HUDEP-2 (cell line): ENCODE measurements at regions not wholly inside any gene's neighbourhood (a gene's known extent, or its start where the extent isn't known, plus 50 kb on each side); places are given as distances from the start of the nearest gene placed in this dataset.

ENCODE experiments used
- DNase-seq, 76 experiments: peaks; one replicate each; lab custom pipeline; 2025; ENCODE audit not compliant: unreplicated experiment in 76 of 76; lab: John Stamatoyannopoulos, UW

- DNase-seq, result no peak
Measured at GRCh38 chr16:7185689-7186088, 147.0 kb upstream of the RBFOX1 start.

DNA sequence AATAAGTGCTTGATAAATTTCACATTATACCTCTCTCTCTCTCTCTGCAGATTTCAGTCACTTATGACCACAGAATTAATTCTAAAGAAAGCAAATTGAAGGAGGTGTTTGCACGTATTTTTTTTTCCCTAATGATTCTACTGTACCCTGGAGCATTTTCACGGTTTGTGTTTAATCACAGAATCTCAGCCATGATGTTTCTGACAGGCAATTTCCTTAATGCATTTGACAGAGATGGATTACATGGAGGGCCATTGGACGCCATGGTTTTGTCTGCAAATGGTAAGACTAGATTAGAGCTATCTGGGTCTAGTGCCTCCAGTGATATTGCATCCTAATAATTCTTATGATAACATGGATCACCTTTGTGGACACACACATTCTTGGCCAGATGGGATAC, 147.5 kb upstream of the RBFOX1 start:
- no peak for DNase-seq

GRCh38 chr16:7183768-7184167, 148.9 kb upstream of the RBFOX1 start:
- no peak for DNase-seq

DNA sequence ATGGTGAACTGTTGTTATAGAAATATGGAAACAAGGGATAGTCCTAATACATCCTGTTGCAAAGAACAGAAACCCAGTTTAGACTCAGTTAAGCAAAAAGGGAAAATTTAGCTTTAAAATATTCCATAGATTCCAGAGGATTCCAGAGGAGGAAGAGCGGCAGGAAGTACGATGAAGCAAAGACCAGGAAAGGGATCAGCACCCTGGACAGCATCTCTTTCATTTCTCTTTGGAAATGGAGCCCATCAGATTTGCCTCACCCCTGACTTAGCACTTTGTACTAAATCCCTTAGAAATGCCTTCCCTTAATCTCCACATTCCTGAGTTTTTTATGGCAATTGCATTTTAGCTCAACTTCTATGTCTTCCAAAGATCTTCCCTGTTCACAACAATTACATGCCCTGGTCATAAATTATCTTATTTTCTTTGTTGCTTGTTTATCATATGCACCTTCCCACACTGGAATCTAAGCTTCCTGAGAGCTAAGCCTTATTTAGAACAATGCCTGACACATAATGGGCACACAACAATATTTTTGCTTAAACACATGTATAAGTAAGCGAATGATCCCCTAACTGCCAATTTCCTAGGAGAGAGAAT, 150.0 kb upstream of the RBFOX1 start:
- no peak for DNase-seq

GRCh38 chr16:7177875-7178274, 154.8 kb upstream of the RBFOX1 start:
- no peak for DNase-seq

DNA sequence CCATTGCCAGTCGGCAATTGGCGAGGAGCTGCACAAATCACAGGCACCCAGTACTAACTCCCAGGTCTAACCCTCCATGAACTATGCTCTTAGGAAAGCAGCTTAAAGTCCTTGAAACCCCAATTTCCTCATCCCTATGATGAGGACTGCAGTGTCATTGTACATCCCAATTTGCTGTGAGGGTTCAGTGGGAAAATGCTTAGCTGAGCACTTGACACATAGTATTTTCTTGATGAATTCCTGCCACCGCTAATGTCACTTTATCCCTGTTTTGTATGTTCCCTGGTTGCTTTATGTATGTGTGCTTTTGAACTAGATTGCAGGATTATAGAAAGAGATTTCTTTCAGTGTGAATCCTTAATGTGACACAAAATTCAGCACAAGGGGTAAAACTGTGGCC, 161.5 kb upstream of the RBFOX1 start:
- no peak for DNase-seq

DNA sequence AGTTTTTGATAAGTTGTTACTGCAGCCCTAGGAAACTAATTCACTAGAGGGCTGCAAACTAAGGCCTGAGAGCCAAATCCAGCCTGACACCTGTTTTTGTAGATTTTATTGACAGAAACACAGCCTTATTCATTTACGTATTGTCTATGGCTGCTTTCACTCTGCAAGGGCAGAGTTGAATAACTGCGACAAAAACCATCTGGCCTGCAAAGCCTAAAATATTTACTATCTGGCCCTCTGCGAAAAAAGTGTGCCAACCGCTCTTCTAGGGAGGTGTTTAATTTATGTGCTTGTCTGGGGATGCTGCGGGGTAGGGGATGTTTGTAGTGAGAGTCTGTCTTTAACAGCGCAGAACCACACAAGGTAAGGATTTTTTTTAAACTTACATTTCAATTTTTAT, 165.0 kb upstream of the RBFOX1 start:
- DNase-seq, result no peak

DNA sequence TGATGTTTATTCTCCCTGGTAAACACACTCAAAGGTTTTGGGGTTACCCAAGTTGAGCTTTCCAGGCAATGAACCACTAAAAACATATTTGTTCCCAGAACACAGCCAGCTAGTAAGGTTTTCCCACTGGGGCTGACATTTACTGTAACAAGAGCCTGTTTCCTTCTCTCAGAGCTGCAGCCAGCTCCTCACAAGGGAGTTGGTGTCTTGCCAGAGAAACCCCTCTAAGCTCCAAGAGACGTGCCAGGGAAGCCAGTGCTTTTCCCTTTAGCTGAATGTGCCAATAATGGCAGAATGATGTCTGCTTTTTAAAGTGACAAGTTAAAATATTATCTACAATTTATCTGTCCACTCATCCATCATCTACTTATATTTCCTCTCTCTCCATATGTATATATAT, 170.8 kb upstream of the RBFOX1 start:
- DNase-seq, result no peak

DNA sequence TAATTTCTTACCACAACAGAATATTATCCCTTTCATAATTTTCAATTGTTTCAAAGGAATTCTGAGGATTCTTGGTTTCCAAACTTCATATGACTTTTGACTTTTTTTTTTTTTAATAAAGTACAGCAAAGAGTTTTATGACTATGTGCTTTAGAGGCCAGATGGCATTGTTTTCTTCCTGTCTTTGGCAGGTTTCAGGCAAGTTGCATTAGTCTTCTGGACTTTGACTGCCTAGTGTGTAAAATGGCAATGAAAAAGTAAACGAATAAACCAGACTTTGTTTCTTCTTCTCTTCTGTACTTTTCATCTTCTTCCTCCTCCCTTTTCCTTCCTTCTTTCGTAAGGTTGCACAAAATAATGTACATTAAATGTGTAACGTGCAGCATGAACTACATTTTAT, 172.6 kb upstream of the RBFOX1 start:
- DNase-seq, result no peak

DNA sequence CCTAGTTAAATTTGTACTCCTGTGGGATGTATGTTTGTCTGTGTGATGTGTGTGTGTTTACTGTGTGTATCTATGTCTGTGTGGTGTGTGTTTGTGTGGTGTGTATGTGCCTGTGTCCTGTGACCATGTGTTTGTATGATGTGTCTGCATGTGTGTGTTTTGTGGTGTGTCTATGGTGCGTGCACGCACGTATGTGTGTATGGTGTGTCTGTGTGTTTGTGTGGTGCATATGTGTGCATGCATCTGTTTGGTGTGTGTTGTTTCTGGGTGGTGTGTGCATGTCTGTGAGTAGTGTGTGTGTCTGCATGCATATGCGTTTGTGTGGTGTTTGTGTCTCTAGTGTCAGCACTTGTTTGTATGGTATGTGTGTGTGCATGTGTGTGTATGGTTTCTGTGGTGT, 174.2 kb upstream of the RBFOX1 start:
- no peak for DNase-seq

- DNase-seq, result no peak
Measured at GRCh38 chr16:7150230-7150629, 182.4 kb upstream of the RBFOX1 start.

- DNase-seq, result no peak
Measured at GRCh38 chr16:7148606-7149005, 184.0 kb upstream of the RBFOX1 start.

- DNase-seq, result no peak
Measured at GRCh38 chr16:7140899-7141298, 191.7 kb upstream of the RBFOX1 start.

DNA sequence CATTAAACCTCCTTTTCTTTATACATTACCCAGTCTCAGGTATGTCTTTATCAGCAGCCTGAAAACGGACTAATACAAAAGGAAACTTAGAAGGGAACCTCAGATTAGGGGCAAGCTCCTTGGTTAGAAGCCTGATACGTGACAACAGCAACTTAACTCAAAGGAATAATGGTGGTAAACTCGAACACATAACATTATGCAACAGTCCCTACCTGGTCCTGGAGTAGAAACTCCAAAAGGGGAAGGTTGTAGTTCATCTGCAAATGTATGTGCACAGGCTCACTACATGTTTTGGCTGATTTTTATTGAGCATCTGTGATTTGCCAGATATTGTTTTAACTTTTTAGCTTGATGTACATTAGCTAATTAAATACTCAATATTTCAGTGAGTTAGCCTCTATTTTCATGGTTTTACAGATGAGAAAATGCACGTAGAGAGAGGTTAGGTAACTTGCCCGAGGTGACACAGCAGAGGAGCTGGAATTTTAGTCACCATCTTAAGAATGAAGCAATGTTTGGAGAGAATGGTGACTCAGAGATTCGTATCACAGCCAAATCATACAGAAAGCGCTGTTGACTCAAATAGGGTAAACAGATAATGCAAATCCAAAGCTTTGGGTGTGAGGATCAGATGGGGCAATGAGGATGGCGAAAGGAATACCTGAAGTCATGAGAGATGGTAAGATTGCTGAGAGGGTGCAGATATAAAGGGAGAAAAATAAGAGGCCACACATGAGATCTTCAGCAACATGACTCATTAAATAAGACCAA, 194.9 kb upstream of the RBFOX1 start:
- DNase-seq, result no peak

- DNase-seq, result no peak
Measured at GRCh38 chr16:7132465-7132864, 200.2 kb upstream of the RBFOX1 start.

DNA sequence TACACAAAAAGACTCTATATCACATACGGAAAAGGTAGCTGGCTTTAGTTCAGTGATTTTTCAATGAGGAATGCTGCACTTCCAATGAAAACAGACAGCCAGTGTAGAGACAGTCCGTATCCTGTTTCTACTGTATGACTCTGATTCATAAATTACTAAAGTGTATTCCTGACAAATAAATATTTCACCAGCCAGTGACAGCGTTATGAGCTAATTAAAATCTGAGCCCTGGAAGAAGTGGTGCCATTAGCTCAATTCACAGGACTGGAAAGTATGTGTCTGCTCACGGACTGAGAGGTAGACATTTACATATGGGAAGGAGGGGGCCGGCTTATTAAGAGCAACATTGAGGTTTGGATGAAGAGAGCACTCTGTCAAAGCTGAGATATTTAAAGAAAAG, 207.9 kb upstream of the RBFOX1 start:
- no peak for DNase-seq

DNA sequence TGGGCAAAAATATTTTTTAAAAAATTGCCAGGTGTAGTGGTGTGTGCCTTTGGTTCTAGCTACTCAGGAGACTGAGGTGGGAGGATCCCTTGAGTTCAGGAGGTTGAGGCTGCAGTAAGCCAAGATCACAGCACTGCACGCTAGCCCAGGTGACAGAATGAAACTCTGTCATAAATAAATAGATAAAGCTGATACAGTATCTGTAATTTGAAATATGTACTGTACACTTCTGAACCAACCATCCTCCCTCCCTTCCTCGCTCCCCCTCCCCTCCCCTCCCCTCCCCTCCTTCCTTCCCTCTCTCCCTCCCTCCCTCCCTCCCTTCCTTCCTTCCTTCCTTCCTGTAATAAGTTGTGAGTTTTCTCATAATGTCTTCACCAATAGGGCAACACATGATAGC, 208.4 kb upstream of the RBFOX1 start:
- DNase-seq, result no peak

DNA sequence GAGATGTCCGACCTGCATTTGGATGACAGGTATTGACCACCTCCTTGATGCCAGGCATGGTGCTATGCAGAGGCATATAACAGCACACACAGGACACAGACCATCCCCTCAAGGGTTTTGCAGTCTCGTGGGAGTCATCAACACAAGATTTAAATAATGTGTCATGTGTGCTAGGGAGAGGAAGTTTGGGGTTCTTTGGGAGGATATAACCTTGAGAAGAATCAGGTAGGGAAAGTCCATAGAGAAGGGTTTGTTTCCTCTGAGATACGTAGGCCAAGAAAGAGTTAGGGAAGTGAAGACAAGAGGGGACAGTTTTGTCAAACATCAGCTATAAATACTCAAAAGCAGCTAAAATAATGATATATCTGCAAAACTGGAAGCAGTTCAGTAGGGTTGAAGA, 215.9 kb upstream of the RBFOX1 start:
- DNase-seq, result no peak

DNA sequence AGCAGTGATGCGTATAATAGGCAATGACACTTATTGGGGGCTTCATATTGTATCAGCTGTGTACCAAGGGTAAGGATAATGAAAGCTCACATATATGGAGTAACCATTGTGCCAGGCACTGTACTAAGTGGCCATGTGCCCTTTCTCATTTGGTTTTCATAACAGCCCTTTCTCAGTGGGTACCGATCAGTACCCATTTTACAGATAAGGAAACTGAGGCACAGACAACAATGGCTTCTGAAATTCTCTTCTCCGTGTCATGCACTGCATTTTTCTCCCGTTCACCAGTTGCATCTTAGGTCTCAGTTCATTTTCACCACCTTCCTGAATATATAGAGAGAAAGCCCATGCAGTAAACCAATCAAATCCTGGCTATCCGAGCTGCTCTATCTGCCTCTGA, 216.7 kb upstream of the RBFOX1 start:
- no peak for DNase-seq

DNA sequence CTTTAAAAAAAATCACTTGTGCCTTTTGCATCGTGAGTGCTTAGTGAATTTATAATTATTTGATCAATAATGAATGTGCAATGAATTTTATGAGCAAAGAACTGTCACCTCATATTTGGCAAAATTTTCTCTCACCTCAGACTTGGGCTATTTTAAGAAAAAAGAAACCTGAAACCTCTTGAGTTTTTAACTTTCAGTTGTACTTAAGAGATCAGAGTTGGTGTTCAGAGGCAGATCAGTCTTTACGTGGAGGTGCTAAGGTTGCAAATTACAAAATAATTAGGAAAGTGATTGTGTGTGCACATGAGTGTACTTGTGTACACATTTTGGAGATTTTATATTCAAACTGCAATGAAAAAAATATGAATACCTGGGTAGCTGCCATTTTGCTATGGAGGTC, 218.7 kb upstream of the RBFOX1 start:
- DNase-seq, result no peak

DNA sequence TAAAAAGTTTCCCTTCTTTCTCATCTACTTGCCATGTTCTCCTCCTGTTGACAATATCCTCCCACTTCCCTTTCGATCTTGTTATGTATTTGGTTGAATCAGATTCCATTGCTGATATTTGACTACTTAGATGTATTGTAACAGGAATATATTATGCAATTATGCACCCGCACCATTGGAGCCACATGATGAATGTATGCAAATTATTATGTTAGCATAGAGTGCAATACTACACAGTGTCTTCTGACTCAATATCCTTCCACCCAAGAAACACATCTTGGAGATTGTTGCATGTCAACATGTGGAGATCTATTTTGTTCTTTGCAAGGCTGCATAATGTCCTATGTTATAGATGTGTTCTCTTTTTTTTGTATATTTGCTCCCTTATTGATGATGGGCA, 219.2 kb upstream of the RBFOX1 start:
- DNase-seq, result no peak

GRCh38 chr16:7111265-7111664, 221.4 kb upstream of the RBFOX1 start:
- no peak for DNase-seq

DNA sequence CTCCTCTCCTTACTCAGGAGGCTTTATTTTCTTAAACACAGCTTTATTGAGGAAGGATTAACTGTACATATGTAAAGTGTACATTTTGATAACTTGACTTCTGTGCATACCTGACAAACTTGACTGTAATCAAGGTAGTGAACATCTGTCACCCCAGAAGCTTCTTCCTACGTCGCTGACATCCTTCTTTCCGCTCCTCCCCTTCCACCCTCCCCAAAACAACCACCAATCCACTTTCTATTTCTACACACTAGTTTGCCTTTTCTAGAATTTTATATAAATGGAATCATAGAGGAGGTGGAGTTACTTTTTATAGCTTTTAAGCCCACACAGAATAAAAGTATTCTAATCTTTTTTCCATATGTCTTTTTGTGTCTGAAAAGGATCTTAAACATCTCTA, 225.2 kb upstream of the RBFOX1 start:
- DNase-seq, result no peak
